Astrocyte of the cerebellum (primary cell): ENCODE measurements at regions not wholly inside any gene's neighbourhood (a gene's known extent, or its start where the extent isn't known, plus 50 kb on each side); places are given as distances from the start of the nearest gene placed in this dataset.
"Not testable (repeated sequence)": the region's sequence is repeated elsewhere in the genome, so short reads cannot be mapped to it uniquely, and the experiment has no call there.

Experiments
- DNase-seq: peaks from one replicate; pipeline ENCODE4 v3.0.0-alpha.2; 2011; ENCODE audit warnings: low read depth
- H3K4me3 ChIP-seq: 2 replicates; pipeline ENCODE4 v1.5.1; 2011; ENCODE audit warnings: mild to moderate bottlenecking, low read depth, low read length, moderate library complexity
- CTCF ChIP-seq: IDR thresholded peaks from 2 replicates; pipeline ENCODE4 v1.5.1; 2012; ENCODE audit warnings: low read length, low read depth, moderate library complexity, mild to moderate bottlenecking; ENCODE audit errors: missing control alignments
- in situ Hi-C: cut with HindIII; loops from 2 replicates; pipeline ENCODE4 v1.10.0; 2017; ENCODE audit warnings: low sequenced_read_pairs

- no peak overlapping the region for H3K4me3 ChIP-seq
- DNase-seq: no peak
- in situ Hi-C loops: no loop called here
- no peak for TF ChIP-seq CTCF
Measured at GRCh38 chr9:81069038-81069795, 620.1 kb downstream of the TLE1 start.

- DNase-seq, in situ Hi-C loops, H3K4me3 ChIP-seq: not testable (repeated sequence)
Measured at GRCh38 chr9:81062995-81063394, 626.4 kb downstream of the TLE1 start.

GRCh38 chr9:81058782-81059181 is 630.6 kb downstream of the TLE1 start:
- no peak for DNase-seq
- H3K4me3 ChIP-seq: no peak overlapping the region
- TF ChIP-seq CTCF: no peak
- in situ Hi-C loops: no loop called here

GRCh38 chr9:81053298-81054025 is 635.9 kb downstream of the TLE1 start:
- DNase-seq: peak; percentile 53
- in situ Hi-C loops: no loop called here
- H3K4me3 ChIP-seq: no peak overlapping the region
- no peak for TF ChIP-seq CTCF

- no peak for DNase-seq
- no peak overlapping the region for H3K4me3 ChIP-seq
- TF ChIP-seq CTCF: no peak
- in situ Hi-C loops: no loop called here
Measured at GRCh38 chr9:81052846-81053245, 636.5 kb downstream of the TLE1 start.

- in situ Hi-C loops: no loop called here
- no peak overlapping the region for H3K4me3 ChIP-seq
- no peak for DNase-seq
- no peak for TF ChIP-seq CTCF
Measured at GRCh38 chr9:81047280-81047679, 642.1 kb downstream of the TLE1 start.

- in situ Hi-C loops: no loop called here
- H3K4me3 ChIP-seq: no peak overlapping the region
- no peak for DNase-seq
- no peak for TF ChIP-seq CTCF
Measured at GRCh38 chr9:81045658-81046057, 643.7 kb downstream of the TLE1 start.
